ENCODE measurements at regions not wholly inside any gene's neighbourhood (a gene's known extent, or its start where the extent isn't known, plus 50 kb on each side); places are given as distances from the start of the nearest gene placed in this dataset.

- Histone ChIP-seq H3K4me3 (ENCODE audit: low read length in 2 of 2) (no peak overlapping the region), H3K4me1 (ENCODE audit: control insufficient read depth in 2 of 2, insufficient read depth in 2 of 2, low read length in 2 of 2) (no peaks in the 10 kb centered on the region), H3K9me3 (ENCODE audit: control insufficient read depth in 2 of 2, insufficient read depth in 1 of 2, low read length in 1 of 2) (no peaks in the 10 kb centered on the region), H3K36me3 (ENCODE audit: control insufficient read depth in 2 of 2, insufficient read depth in 2 of 2, low read length in 1 of 2) (no peaks in the 10 kb centered on the region), H3K27ac (ENCODE audit: low read depth in 1 of 2, low read length in 1 of 2) (no peak overlapping the region), H3K27me3 (ENCODE audit: control insufficient read depth in 2 of 2, insufficient read depth in 1 of 2, low read length in 1 of 2) (no peaks in the 10 kb centered on the region)
- no peak for DNase-seq (ENCODE audit: low read depth in 6 of 9, low spot score in 9 of 9)
- WGBS, result 96% methylated on average over 3 of the region's 3 CpGs
Observed at GRCh38 chr20:4480104-4480503, 206.2 kb upstream of the PRNP start.

- DNase-seq (ENCODE audit: low read depth in 6 of 9, low spot score in 9 of 9), result no peak
- WGBS, result 94% methylated on average over 4 of the region's 4 CpGs
- H3K9me3 ChIP-seq (ENCODE audit: control insufficient read depth in 2 of 2, insufficient read depth in 1 of 2, low read length in 1 of 2), result no peaks in the 10 kb centered on the region
Observed at GRCh38 chr20:4476903-4477500, 209.3 kb upstream of the PRNP start.

GRCh38 chr20:4472906-4473305, 213.3 kb upstream of the PRNP start:
- DNase-seq (ENCODE audit: low read depth in 6 of 9, low spot score in 9 of 9), result no peak
- Histone ChIP-seq H3K4me1 (ENCODE audit: control insufficient read depth in 2 of 2, insufficient read depth in 2 of 2, low read length in 2 of 2) (no peaks in the 10 kb centered on the region), H3K27me3 (ENCODE audit: control insufficient read depth in 2 of 2, insufficient read depth in 1 of 2, low read length in 1 of 2) (no peaks in the 10 kb centered on the region), H3K4me3 (ENCODE audit: low read length in 2 of 2) (no peak overlapping the region), H3K9me3 (ENCODE audit: control insufficient read depth in 2 of 2, insufficient read depth in 1 of 2, low read length in 1 of 2) (no peaks in the 10 kb centered on the region), H3K36me3 (ENCODE audit: control insufficient read depth in 2 of 2, insufficient read depth in 2 of 2, low read length in 1 of 2) (no peaks in the 10 kb centered on the region), H3K27ac (ENCODE audit: low read depth in 1 of 2, low read length in 1 of 2) (no peak overlapping the region)
- 96% methylated on average over 2 of the region's 2 CpGs for WGBS

More at GRCh38 chr20:4476903-4477500, 209.3 kb upstream of the PRNP start:
- H3K4me3 ChIP-seq (ENCODE audit: low read length in 2 of 2), result no peak overlapping the region
- no peaks in the 10 kb centered on the region for H3K27me3 ChIP-seq (ENCODE audit: control insufficient read depth in 2 of 2, insufficient read depth in 1 of 2, low read length in 1 of 2)
- H3K27ac ChIP-seq (ENCODE audit: low read depth in 1 of 2, low read length in 1 of 2), result no peak overlapping the region
- H3K36me3 ChIP-seq (ENCODE audit: control insufficient read depth in 2 of 2, insufficient read depth in 2 of 2, low read length in 1 of 2), result no peaks in the 10 kb centered on the region
- H3K4me1 ChIP-seq (ENCODE audit: control insufficient read depth in 2 of 2, insufficient read depth in 2 of 2, low read length in 2 of 2), result no peaks in the 10 kb centered on the region

GRCh38 chr20:4471221-4471620, 215.0 kb upstream of the PRNP start:
- no peaks in the 10 kb centered on the region for H3K36me3 ChIP-seq (ENCODE audit: control insufficient read depth in 2 of 2, insufficient read depth in 2 of 2, low read length in 1 of 2)
- H3K4me1 ChIP-seq (ENCODE audit: control insufficient read depth in 2 of 2, insufficient read depth in 2 of 2, low read length in 2 of 2), result no peaks in the 10 kb centered on the region
- no peaks in the 10 kb centered on the region for H3K27me3 ChIP-seq (ENCODE audit: control insufficient read depth in 2 of 2, insufficient read depth in 1 of 2, low read length in 1 of 2)
- no peak overlapping the region for H3K27ac ChIP-seq (ENCODE audit: low read depth in 1 of 2, low read length in 1 of 2)
- no peak for DNase-seq (ENCODE audit: low read depth in 6 of 9, low spot score in 9 of 9)
- no peak overlapping the region for H3K4me3 ChIP-seq (ENCODE audit: low read length in 2 of 2)
- no peaks in the 10 kb centered on the region for H3K9me3 ChIP-seq (ENCODE audit: control insufficient read depth in 2 of 2, insufficient read depth in 1 of 2, low read length in 1 of 2)
- WGBS, result 83% methylated on average over 4 of the region's 4 CpGs

DNA sequence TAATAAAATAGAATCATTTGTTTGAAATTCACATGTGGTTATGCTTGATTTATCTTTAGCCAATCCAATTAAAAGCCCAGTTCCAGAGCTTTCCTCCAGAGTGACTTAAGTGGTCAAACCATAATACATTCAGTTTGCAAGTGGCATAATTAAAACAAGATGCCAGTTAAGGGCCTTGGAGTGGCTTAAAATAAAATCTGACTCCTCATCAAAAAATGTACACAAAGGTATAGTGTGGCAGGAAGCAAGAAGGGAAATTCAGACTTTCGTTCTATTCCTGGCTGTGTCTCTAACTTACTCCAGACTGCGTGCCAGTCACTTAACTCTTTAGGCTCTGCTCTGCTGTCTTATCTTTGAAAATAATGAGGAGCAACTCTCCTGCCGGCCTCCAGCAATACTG, 215.9 kb upstream of the PRNP start:
- Histone ChIP-seq H3K27me3 (ENCODE audit: control insufficient read depth in 2 of 2, insufficient read depth in 1 of 2, low read length in 1 of 2) (no peaks in the 10 kb centered on the region), H3K27ac (ENCODE audit: low read depth in 1 of 2, low read length in 1 of 2) (no peak overlapping the region), H3K9me3 (ENCODE audit: control insufficient read depth in 2 of 2, insufficient read depth in 1 of 2, low read length in 1 of 2) (no peaks in the 10 kb centered on the region), H3K36me3 (ENCODE audit: control insufficient read depth in 2 of 2, insufficient read depth in 2 of 2, low read length in 1 of 2) (no peaks in the 10 kb centered on the region), H3K4me1 (ENCODE audit: control insufficient read depth in 2 of 2, insufficient read depth in 2 of 2, low read length in 2 of 2) (no peaks in the 10 kb centered on the region), H3K4me3 (ENCODE audit: low read length in 2 of 2) (no peak overlapping the region)
- 42% methylated on average over 3 of the region's 3 CpGs for WGBS
- no peak for DNase-seq (ENCODE audit: low read depth in 6 of 9, low spot score in 9 of 9)

DNA sequence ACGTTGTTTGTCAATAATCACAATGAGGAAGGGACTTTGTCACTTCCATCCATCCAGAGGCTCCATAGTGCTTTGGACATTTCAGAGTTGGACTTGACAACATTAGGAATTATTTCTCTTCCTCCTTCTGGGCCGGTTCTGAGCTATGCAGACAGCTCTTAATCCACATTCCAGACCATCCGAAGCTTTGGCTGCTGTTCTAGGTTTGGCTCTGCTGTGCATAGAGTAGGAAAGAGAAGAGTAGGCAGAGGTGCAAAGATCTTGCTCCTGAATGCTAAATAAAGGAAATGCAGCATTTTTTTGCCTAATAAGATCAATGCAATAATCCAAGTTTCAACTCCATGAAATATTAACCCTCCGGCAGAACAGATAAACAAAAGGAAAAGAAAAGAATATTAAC, 216.3 kb upstream of the PRNP start:
- 81% methylated on average over 4 of the region's 4 CpGs for WGBS
- Histone ChIP-seq H3K27ac (ENCODE audit: low read depth in 1 of 2, low read length in 1 of 2) (no peak overlapping the region), H3K4me1 (ENCODE audit: control insufficient read depth in 2 of 2, insufficient read depth in 2 of 2, low read length in 2 of 2) (no peaks in the 10 kb centered on the region), H3K27me3 (ENCODE audit: control insufficient read depth in 2 of 2, insufficient read depth in 1 of 2, low read length in 1 of 2) (no peaks in the 10 kb centered on the region), H3K9me3 (ENCODE audit: control insufficient read depth in 2 of 2, insufficient read depth in 1 of 2, low read length in 1 of 2) (no peaks in the 10 kb centered on the region), H3K4me3 (ENCODE audit: low read length in 2 of 2) (no peak overlapping the region), H3K36me3 (ENCODE audit: control insufficient read depth in 2 of 2, insufficient read depth in 2 of 2, low read length in 1 of 2) (no peaks in the 10 kb centered on the region)
- DNase-seq (ENCODE audit: low read depth in 6 of 9, low spot score in 9 of 9), result no peak

DNA sequence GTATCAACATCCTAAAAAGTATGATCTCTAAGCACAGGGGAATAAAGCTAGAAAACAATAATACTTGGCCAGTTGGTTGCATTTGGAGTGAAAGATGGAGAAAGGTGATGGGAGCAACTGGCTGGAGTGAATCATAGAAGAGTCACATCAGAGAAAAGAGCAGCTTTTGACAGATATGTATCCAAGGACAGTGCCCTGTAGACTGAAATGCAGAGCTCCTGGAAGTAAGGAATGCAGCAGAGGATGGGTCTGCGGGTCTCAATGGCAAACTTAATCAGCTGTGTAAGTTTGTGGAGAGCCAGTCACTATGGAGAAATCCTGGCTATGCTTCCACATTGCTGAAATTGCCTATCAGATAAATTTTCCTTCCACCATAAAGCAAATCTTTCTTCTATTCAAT, 218.1 kb upstream of the PRNP start:
- Histone ChIP-seq H3K9me3 (ENCODE audit: control insufficient read depth in 2 of 2, insufficient read depth in 1 of 2, low read length in 1 of 2) (no peaks in the 10 kb centered on the region), H3K27ac (ENCODE audit: low read depth in 1 of 2, low read length in 1 of 2) (no peak overlapping the region), H3K4me3 (ENCODE audit: low read length in 2 of 2) (no peak overlapping the region), H3K4me1 (ENCODE audit: control insufficient read depth in 2 of 2, insufficient read depth in 2 of 2, low read length in 2 of 2) (no peaks in the 10 kb centered on the region), H3K27me3 (ENCODE audit: control insufficient read depth in 2 of 2, insufficient read depth in 1 of 2, low read length in 1 of 2) (no peaks in the 10 kb centered on the region), H3K36me3 (ENCODE audit: control insufficient read depth in 2 of 2, insufficient read depth in 2 of 2, low read length in 1 of 2) (no peaks in the 10 kb centered on the region)
- DNase-seq (ENCODE audit: low read depth in 6 of 9, low spot score in 9 of 9), result no peak
- 97% methylated on average over 1 of the region's 1 CpG for WGBS

GRCh38 chr20:4465855-4466545, 216.9 kb upstream of the ADRA1D start:
- H3K4me3 ChIP-seq (ENCODE audit: low read length in 2 of 2), result no peak overlapping the region
- DNase-seq (ENCODE audit: low read depth in 6 of 9, low spot score in 9 of 9), result no peak
- H3K36me3 ChIP-seq (ENCODE audit: control insufficient read depth in 2 of 2, insufficient read depth in 2 of 2, low read length in 1 of 2), result no peaks in the 10 kb centered on the region
- no peak overlapping the region for H3K27ac ChIP-seq (ENCODE audit: low read depth in 1 of 2, low read length in 1 of 2)
- no peaks in the 10 kb centered on the region for H3K9me3 ChIP-seq (ENCODE audit: control insufficient read depth in 2 of 2, insufficient read depth in 1 of 2, low read length in 1 of 2)
- H3K4me1 ChIP-seq (ENCODE audit: control insufficient read depth in 2 of 2, insufficient read depth in 2 of 2, low read length in 2 of 2), result no peaks in the 10 kb centered on the region
- WGBS, result 89% methylated on average over 4 of the region's 4 CpGs
- H3K27me3 ChIP-seq (ENCODE audit: control insufficient read depth in 2 of 2, insufficient read depth in 1 of 2, low read length in 1 of 2), result no peaks in the 10 kb centered on the region

GRCh38 chr20:4465212-4465611, 216.1 kb upstream of the ADRA1D start:
- DNase-seq (ENCODE audit: low read depth in 6 of 9, low spot score in 9 of 9), result no peak
- Histone ChIP-seq H3K4me3 (ENCODE audit: low read length in 2 of 2) (no peak overlapping the region), H3K27me3 (ENCODE audit: control insufficient read depth in 2 of 2, insufficient read depth in 1 of 2, low read length in 1 of 2) (no peaks in the 10 kb centered on the region), H3K27ac (ENCODE audit: low read depth in 1 of 2, low read length in 1 of 2) (no peak overlapping the region), H3K9me3 (ENCODE audit: control insufficient read depth in 2 of 2, insufficient read depth in 1 of 2, low read length in 1 of 2) (no peaks in the 10 kb centered on the region), H3K4me1 (ENCODE audit: control insufficient read depth in 2 of 2, insufficient read depth in 2 of 2, low read length in 2 of 2) (no peaks in the 10 kb centered on the region), H3K36me3 (ENCODE audit: control insufficient read depth in 2 of 2, insufficient read depth in 2 of 2, low read length in 1 of 2) (no peaks in the 10 kb centered on the region)
- WGBS, result 100% methylated on average over 1 of the region's 1 CpG
